BLaER1 treated with 17β-estradiol and CSF1 and Interleukin-3, amounts not matched to agents 10 nM and 100 nM (cell line): ENCODE measurements at regions not wholly inside any gene's neighbourhood (a gene's known extent, or its start where the extent isn't known, plus 50 kb on each side); places are given as distances from the start of the nearest gene placed in this dataset.

Experiments
- H3K27ac ChIP-seq, 11 experiments: shearing (Covaris generic); formaldehyde crosslinking; 2 replicates each; pipeline ENCODE4 v1.8.1; 2022
- H3K27me3 ChIP-seq, 11 experiments: shearing (Covaris generic); formaldehyde crosslinking; 2 replicates each; pipeline ENCODE4 v1.8.1; 2022
- H3K36me3 ChIP-seq, 11 experiments: shearing (Covaris generic); formaldehyde crosslinking; 2 replicates each; pipeline ENCODE4 v1.8.1; 2022
- H3K4me1 ChIP-seq, 10 experiments: shearing (Covaris generic); formaldehyde crosslinking; 2 replicates each; pipeline ENCODE4 v1.8.1; 2022
- H3K4me2 ChIP-seq, 11 experiments: shearing (Covaris generic); formaldehyde crosslinking; 2 replicates each; pipeline ENCODE4 v1.8.1; 2022
- H3K4me3 ChIP-seq, 10 experiments: shearing (Covaris generic); formaldehyde crosslinking; 2 replicates each; pipeline ENCODE4 v1.8.1; 2022
- H3K9ac ChIP-seq, 11 experiments: shearing (Covaris generic); formaldehyde crosslinking; 2 replicates each; pipeline ENCODE4 v1.8.1; 2022
- H3K9me3 ChIP-seq, 11 experiments: shearing (Covaris generic); formaldehyde crosslinking; replicated peaks in 1 of 11; 2 replicates each; pipeline ENCODE4 v1.8.1; 2022
- H4K20me1 ChIP-seq, 11 experiments: shearing (Covaris generic); formaldehyde crosslinking; 2 replicates each; pipeline ENCODE4 v1.8.1; 2022
- Cebpa-rat ChIP-seq, 11 experiments: shearing (Covaris generic); IDR thresholded peaks; 2 replicates each; pipeline ENCODE4 v1.8.1; 2022

DNA sequence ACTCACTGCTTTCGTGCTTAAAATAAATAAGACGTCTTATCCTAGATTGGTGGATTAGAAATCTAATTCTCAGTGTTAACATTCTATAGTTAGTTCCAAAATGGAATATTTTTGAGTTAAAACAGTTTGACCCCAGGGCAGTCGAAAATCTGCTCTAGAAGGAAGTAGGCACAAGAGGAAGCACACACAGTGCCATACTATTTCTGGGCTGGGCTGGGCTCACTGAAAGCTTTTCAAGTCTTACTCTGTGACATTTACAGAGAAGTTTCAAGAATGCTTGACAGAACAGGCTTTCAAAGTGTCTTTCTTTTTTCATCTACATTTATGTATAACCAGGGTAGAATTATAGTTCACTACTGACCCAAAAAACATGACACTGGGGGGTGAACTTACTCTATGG, 209.8 kb downstream of the SOD2 start:
- H3K9ac ChIP-seq: no peak overlapping the region
- H4K20me1 ChIP-seq: no peaks in the 10 kb centered on the region
- peaks cover 4 to 20% (median 8%) of the 10 kb centered on the region in 10 experiments; a peak in 13 of 20 replicates for H3K4me1 ChIP-seq
- no peak for TF ChIP-seq Cebpa-rat (IDR thresholded peaks at IDR 0.05)
- H3K4me2 ChIP-seq: peak overlapping the region; percentile 2 to 66 (median 28); a peak in 17 of 22 replicates
- no peak overlapping the region for H3K27ac ChIP-seq
- H3K9me3 ChIP-seq: peaks cover 0 to 14% (median 0%) of the 10 kb centered on the region in 11 experiments; a peak in 5 of 22 replicates
- no peaks in the 10 kb centered on the region for H3K36me3 ChIP-seq
- H3K27me3 ChIP-seq: no peaks in the 10 kb centered on the region
- H3K4me3 ChIP-seq: no peak overlapping the region

GRCh38 chr6:159481897-159482296, 211.1 kb downstream of the SOD2 start:
- no peak for TF ChIP-seq Cebpa-rat (IDR thresholded peaks at IDR 0.05)
- Histone ChIP-seq H4K20me1 (no peaks in the 10 kb centered on the region), H3K36me3 (no peaks in the 10 kb centered on the region), H3K4me3 (no peak overlapping the region), H3K27ac (no peak overlapping the region), H3K9me3 (peaks cover 0 to 14% (median 3%) of the 10 kb centered on the region in 11 experiments; a peak in 5 of 22 replicates), H3K27me3 (no peaks in the 10 kb centered on the region), H3K9ac (no peak overlapping the region), H3K4me2 (no peak overlapping the region), H3K4me1 (peaks cover 4 to 10% (median 8%) of the 10 kb centered on the region in 10 experiments; a peak in 13 of 20 replicates)

- Histone ChIP-seq H3K27me3 (no peaks in the 10 kb centered on the region), H3K9me3 (peaks cover 0 to 14% (median 3%) of the 10 kb centered on the region in 11 experiments; a peak in 6 of 22 replicates), H4K20me1 (no peaks in the 10 kb centered on the region), H3K4me1 (peaks cover 4 to 10% (median 8%) of the 10 kb centered on the region in 10 experiments; a peak in 13 of 20 replicates), H3K9ac (no peak overlapping the region), H3K4me3 (no peak overlapping the region), H3K4me2 (no peak overlapping the region), H3K27ac (no peak overlapping the region), H3K36me3 (no peaks in the 10 kb centered on the region)
- no peak for TF ChIP-seq Cebpa-rat (IDR thresholded peaks at IDR 0.05)
These were observed 212.6 kb downstream of the SOD2 start for GRCh38 chr6:159480471-159480870.

GRCh38 chr6:159479146-159479545, 213.9 kb downstream of the SOD2 start:
- no peak for TF ChIP-seq Cebpa-rat (IDR thresholded peaks at IDR 0.05)
- Histone ChIP-seq H3K4me3 (no peak overlapping the region), H3K4me1 (peaks cover 4 to 10% (median 8%) of the 10 kb centered on the region in 10 experiments; a peak in 13 of 20 replicates), H3K9ac (no peak overlapping the region), H3K36me3 (no peaks in the 10 kb centered on the region), H3K9me3 (peaks cover 0 to 9% (median 7%) of the 10 kb centered on the region in 11 experiments; a peak in 13 of 22 replicates), H3K4me2 (no peak overlapping the region), H4K20me1 (no peaks in the 10 kb centered on the region), H3K27me3 (no peaks in the 10 kb centered on the region), H3K27ac (no peak overlapping the region)

DNA sequence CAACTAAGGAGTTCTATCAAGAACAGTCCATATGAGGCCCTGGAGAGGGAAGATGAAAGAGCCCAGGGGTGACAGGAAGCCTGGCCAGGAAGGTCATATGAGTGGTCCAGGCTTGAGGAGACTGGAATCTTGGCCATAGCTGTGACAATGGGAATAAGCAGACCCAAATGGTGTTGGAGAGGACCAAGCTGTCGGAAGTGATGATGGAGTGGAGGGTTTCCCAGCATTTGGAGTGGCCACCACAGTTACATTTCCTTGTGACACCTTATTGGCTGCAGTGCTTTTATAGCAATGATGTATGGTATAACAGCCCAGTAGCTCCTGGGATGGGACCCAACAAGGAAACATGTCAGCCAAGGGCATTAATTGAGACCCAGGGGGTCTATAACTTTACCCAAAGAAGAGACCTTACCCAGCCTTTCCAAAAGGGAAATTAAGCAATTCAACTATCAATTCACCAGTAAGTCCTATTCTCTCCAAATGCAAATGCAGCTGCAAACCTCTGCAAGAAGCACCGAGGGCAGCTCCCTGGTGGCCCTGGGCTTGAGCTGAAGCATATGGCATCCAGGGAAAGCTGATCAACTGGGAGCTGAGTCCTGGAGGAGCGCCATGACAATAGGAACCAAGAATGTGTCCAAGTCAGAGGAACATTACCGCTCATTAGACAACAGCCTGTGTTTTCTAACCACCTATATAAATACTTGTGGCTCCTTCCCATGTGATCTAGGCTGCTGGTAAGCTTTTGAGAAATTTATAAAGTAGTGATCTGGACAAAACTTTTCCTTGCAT, 219.4 kb downstream of the SOD2 start:
- Histone ChIP-seq H3K9ac (no peak overlapping the region), H3K27me3 (no peaks in the 10 kb centered on the region), H3K4me2 (peak overlapping the region in 1 of 11 experiments; percentile 39; a peak in 2 of 22 replicates), H3K4me3 (no peak overlapping the region), H3K27ac (no peak overlapping the region), H3K4me1 (peaks cover 0 to 16% (median 10%) of the 10 kb centered on the region in 10 experiments; a peak in 17 of 20 replicates), H4K20me1 (no peaks in the 10 kb centered on the region), H3K9me3 (peaks cover 34 to 59% (median 54%) of the 10 kb centered on the region in 11 experiments), H3K36me3 (peaks cover 0 to 8% (median 3%) of the 10 kb centered on the region in 11 experiments; a peak in 3 of 22 replicates)
- TF ChIP-seq Cebpa-rat (IDR thresholded peaks at IDR 0.05): no peak

- Histone ChIP-seq H3K27ac (no peak overlapping the region), H4K20me1 (no peaks in the 10 kb centered on the region), H3K4me1 (peaks cover 20 to 41% (median 31%) of the 10 kb centered on the region in 10 experiments), H3K4me3 (0 out of 20 replicates have a peak overlapping the region, but pooled peaks of 1 of the 10 experiments have one; percentile 4), H3K27me3 (no peaks in the 10 kb centered on the region), H3K36me3 (peaks cover 0 to 8% (median 3%) of the 10 kb centered on the region in 11 experiments; a peak in 3 of 22 replicates), H3K9me3 (peaks cover 34 to 58% (median 53%) of the 10 kb centered on the region in 11 experiments), H3K4me2 (no peak overlapping the region), H3K9ac (no peak overlapping the region)
- no peak for TF ChIP-seq Cebpa-rat (IDR thresholded peaks at IDR 0.05)
These were observed 222.6 kb downstream of the SOD2 start for GRCh38 chr6:159470397-159470796.

- peaks cover 0 to 8% (median 3%) of the 10 kb centered on the region in 11 experiments; a peak in 3 of 22 replicates for H3K36me3 ChIP-seq
- H3K4me2 ChIP-seq: no peak overlapping the region
- peaks cover 20 to 41% (median 31%) of the 10 kb centered on the region in 10 experiments for H3K4me1 ChIP-seq
These were observed 223.6 kb downstream of the SOD2 start for GRCh38 chr6:159469443-159469842.

GRCh38 chr6:159468994-159469393, 224.0 kb downstream of the SOD2 start:
- Histone ChIP-seq H3K27ac (no peak overlapping the region), H3K9ac (no peak overlapping the region), H3K36me3 (peaks cover 0 to 8% (median 3%) of the 10 kb centered on the region in 11 experiments; a peak in 3 of 22 replicates), H3K27me3 (no peaks in the 10 kb centered on the region), H3K4me2 (no peak overlapping the region), H4K20me1 (no peaks in the 10 kb centered on the region), H3K4me1 (peaks cover 20 to 41% (median 31%) of the 10 kb centered on the region in 10 experiments), H3K4me3 (no peak overlapping the region), H3K9me3 (peaks cover 34 to 50% (median 49%) of the 10 kb centered on the region in 11 experiments)
- no peak for TF ChIP-seq Cebpa-rat (IDR thresholded peaks at IDR 0.05)

More at GRCh38 chr6:159469443-159469842, 223.6 kb downstream of the SOD2 start:
- Histone ChIP-seq H3K9me3 (peaks cover 34 to 54% (median 50%) of the 10 kb centered on the region in 11 experiments), H3K9ac (no peak overlapping the region), H3K27ac (no peak overlapping the region), H4K20me1 (no peaks in the 10 kb centered on the region), H3K4me3 (no peak overlapping the region), H3K27me3 (no peaks in the 10 kb centered on the region)
- no peak for TF ChIP-seq Cebpa-rat (IDR thresholded peaks at IDR 0.05)

DNA sequence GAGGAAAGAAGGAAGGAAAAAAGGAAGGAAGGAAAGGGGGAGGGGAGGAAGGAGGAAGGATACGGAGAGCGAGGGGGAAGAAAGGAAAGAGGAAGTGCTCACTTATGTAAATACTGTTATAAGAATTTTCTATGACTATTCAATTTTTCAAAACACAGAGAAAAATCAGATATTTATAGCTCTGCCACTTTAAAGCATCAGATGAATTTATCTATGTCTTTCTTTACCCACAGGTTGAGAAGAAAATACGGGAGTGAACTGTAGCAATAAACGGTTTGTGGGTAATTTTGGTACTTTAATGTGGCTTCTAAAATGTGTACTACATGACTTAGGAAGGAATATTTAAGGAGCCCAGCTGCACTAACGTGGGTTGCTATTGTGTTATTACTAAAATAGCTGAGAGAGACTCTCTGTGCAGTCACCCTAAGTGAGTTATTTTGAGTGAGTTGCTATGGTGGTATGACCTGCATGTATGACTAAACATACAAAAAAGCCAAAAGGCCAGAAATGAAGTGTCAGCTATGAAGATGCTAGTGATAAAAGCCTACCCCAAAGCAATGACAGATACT, 225.5 kb downstream of the SOD2 start:
- H3K4me3 ChIP-seq: no peak overlapping the region; a peak in 1 of 20 replicates
- peaks cover 19 to 33% (median 25%) of the 10 kb centered on the region in 10 experiments for H3K4me1 ChIP-seq
- H4K20me1 ChIP-seq: no peaks in the 10 kb centered on the region
- H3K27me3 ChIP-seq: no peaks in the 10 kb centered on the region
- peak overlapping the region; percentile 45 to 72 (median 66) for H3K4me2 ChIP-seq
- H3K9ac ChIP-seq: peak overlapping the region in 5 of 11 experiments; percentile 5 to 48 (median 18); a peak in 4 of 22 replicates
- H3K36me3 ChIP-seq: peaks cover 0 to 8% (median 3%) of the 10 kb centered on the region in 11 experiments; a peak in 3 of 22 replicates
- peak overlapping the region in 10 of 11 experiments; percentile 4 to 69 (median 54); a peak in 17 of 22 replicates for H3K27ac ChIP-seq
- H3K9me3 ChIP-seq: peaks cover 23 to 36% (median 34%) of the 10 kb centered on the region in 11 experiments
- TF ChIP-seq Cebpa-rat (IDR thresholded peaks at IDR 0.05): no peak
